Duodenal mucosa (tissue), 2 donors: ENCODE measurements at regions not wholly inside any gene's neighbourhood (a gene's known extent, or its start where the extent isn't known, plus 50 kb on each side); places are given as distances from the start of the nearest gene placed in this dataset.
"Not testable (repeated sequence)": the region's sequence is repeated elsewhere in the genome, so short reads cannot be mapped to it uniquely, and the experiment has no call there.

Source experiments
- H3K27ac ChIP-seq: one replicate; pipeline ENCODE4 v1.7.0; 2013; ENCODE audit warnings: low read depth, low read length
- H3K27me3 ChIP-seq, 2 donors: one replicate each; pipeline ENCODE4 v1.7.0; 2013; ENCODE audit warnings: low read length in 2 of 2, control low read depth in 1 of 2; ENCODE audit not compliant: insufficient read depth in 2 of 2, control insufficient read depth in 1 of 2
- H3K36me3 ChIP-seq, 2 donors: one replicate each; pipeline ENCODE4 v1.7.0; 2013; ENCODE audit warnings: low read length in 2 of 2, control low read depth in 1 of 2; ENCODE audit not compliant: insufficient read depth in 2 of 2, control insufficient read depth in 1 of 2
- H3K4me1 ChIP-seq, 2 donors: one replicate each; pipeline ENCODE4 v1.7.0; 2013; ENCODE audit warnings: low read length in 2 of 2, control low read depth in 1 of 2; ENCODE audit not compliant: insufficient read depth in 2 of 2, control insufficient read depth in 1 of 2
- H3K4me3 ChIP-seq, 2 donors: one replicate each; pipeline ENCODE4 v1.7.0; 2013; ENCODE audit warnings: low read length in 2 of 2, low read depth in 1 of 2
- H3K9ac ChIP-seq, 2 donors: one replicate each; pipeline ENCODE4 v1.7.0; 2013; ENCODE audit warnings: low read length in 2 of 2, low read depth in 1 of 2
- H3K9me3 ChIP-seq, 2 donors: one replicate each; pipeline ENCODE4 v1.7.0; 2013; ENCODE audit warnings: low read length in 2 of 2, control low read depth in 1 of 2; ENCODE audit not compliant: control insufficient read depth in 1 of 2

DNA sequence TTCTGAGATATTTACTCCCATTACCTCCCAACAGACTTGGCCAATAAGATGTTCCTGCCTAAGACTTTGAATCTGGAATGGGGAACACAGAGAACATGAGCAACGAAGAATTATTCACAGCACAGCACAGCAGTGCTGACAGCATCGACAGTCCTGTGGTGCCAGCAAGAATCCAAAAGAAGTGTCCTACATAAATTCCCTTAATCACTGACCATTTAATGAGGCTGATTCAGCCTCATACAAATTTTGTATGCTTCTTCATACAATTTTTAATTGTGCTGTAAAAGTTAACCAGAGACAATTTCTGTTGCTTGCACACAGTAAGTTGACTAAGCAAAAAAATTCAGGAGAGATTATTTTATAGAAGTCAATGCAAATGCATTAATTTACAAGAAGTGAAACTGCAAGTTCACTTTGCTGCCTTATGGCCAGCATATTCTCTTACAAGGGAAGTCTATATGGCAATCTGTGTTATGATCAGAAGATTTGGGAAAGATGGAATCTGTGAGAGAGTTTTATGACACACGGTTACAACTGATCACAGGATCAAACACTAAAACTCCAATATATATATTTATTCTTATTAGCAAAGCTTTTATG lies 855.9 kb downstream of the LTN1 start:
- no peak overlapping the region for H3K9ac ChIP-seq
- H3K36me3 ChIP-seq, result no peaks in the 10 kb centered on the region
- peaks cover 0 to 1% of the 10 kb centered on the region in 2 donors for H3K9me3 ChIP-seq
- H3K27me3 ChIP-seq, result no peaks in the 10 kb centered on the region
- H3K27ac ChIP-seq, result no peak overlapping the region
- H3K4me3 ChIP-seq, result no peak overlapping the region
- H3K4me1 ChIP-seq, result no peaks in the 10 kb centered on the region

DNA sequence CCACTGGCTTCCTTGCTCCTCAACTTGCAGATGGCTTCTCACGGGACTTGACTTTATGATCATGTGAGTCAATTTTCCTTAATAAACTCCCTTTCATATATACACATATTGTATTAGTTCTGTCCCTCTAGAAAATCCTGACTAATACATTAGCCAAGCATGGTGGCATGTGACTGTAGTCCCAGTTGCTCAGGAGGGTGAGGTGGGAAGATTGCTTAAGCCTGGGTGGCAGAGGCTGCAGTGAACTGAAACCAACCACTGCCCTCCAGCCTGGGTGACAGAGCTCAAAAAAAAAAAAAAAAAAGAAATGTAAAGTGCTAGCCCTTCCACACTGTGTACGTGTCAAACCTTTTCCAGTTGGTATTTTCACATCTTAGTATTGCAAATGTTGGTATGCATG lies 857.0 kb downstream of the LTN1 start:
- Histone ChIP-seq H3K27ac (no peak overlapping the region), H3K9ac (no peak overlapping the region), H3K4me1 (no peaks in the 10 kb centered on the region), H3K9me3 (peaks cover 4% of the 10 kb centered on the region in 2 donors), H3K36me3 (no peaks in the 10 kb centered on the region), H3K4me3 (no peak overlapping the region), H3K27me3 (no peaks in the 10 kb centered on the region)

GRCh38 chr21:28133116-28133515 lies 859.6 kb downstream of the LTN1 start:
- no peak overlapping the region for H3K4me3 ChIP-seq
- H3K27me3 ChIP-seq, result no peaks in the 10 kb centered on the region
- H3K9ac ChIP-seq, result no peak overlapping the region
- H3K36me3 ChIP-seq, result no peaks in the 10 kb centered on the region
- peaks cover 4% of the 10 kb centered on the region in 2 donors for H3K9me3 ChIP-seq
- no peak overlapping the region for H3K27ac ChIP-seq
- no peaks in the 10 kb centered on the region for H3K4me1 ChIP-seq

- Histone ChIP-seq H3K9me3 (peaks cover 4% of the 10 kb centered on the region in 2 donors), H3K27ac (no peak overlapping the region)
Measured at GRCh38 chr21:28132713-28133112, 860.0 kb downstream of the LTN1 start.

DNA sequence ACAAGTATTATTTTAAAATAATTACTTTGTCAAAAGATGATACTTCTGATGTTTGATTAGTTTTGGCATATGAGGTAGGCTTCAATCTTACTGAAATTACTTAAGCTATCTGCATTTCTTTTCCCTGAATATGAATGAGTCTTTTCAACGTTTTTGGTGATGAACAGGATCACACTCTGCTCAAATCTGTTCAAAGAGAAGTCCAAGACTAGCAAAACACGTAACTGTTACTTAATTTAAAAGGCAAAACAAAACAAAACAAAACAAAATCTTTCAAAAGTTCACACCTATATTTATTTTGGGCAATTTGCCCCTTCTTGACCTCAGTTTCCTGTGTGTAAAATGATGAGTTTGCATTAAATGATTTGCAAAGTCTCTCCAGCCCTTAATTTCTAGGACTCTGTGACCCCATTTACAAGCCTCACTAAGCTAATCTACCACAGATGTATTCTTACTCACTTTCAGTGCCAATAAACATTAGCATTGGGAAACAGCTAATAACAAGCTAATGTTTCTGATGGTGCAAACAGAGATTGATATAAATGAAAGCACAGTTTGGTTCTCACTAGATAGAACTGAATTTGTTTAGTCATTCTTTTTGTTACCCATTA lies 865.4 kb downstream of the LTN1 start:
- Histone ChIP-seq H3K27me3 (no peaks in the 10 kb centered on the region), H3K36me3 (no peaks in the 10 kb centered on the region)

More at GRCh38 chr21:28132713-28133112, 860.0 kb downstream of the LTN1 start:
- no peak overlapping the region for H3K9ac ChIP-seq
- H3K4me3 ChIP-seq, result no peak overlapping the region
- no peaks in the 10 kb centered on the region for H3K27me3 ChIP-seq
- no peaks in the 10 kb centered on the region for H3K4me1 ChIP-seq
- H3K36me3 ChIP-seq, result no peaks in the 10 kb centered on the region

DNA sequence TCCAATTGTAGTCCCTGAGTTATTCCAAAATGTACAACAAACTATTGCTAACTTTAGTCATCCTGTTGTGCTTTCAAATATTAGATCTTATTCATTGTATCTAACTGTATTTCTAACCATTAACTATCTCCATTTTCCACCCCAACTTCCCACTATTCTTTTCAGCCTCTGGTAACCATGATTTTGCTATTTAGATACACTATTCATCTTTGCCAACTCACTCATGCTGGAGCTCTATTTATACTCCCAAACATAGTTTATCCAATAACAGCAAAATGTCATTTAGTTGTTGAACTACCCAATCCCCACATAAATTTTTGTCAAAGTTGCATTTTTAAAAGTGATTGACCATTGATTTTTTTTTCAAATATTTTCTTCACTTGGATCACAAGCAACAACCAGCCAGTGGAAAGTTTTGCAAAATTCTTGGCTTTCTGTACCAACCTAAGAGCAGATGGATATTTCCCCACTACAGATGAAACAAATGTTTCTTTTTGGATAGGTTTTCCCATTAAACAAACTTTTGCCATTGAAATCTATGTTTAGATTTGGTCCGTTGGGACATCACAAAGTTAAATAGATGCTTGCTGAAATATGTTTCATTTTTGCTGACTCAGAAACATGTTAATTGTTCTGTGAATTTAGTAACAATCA lies 866.0 kb downstream of the LTN1 start:
- Histone ChIP-seq H3K27ac (no peak overlapping the region), H3K9me3 (peaks cover 2 to 4% of the 10 kb centered on the region in 2 donors), H3K9ac (no peak overlapping the region), H3K36me3 (no peaks in the 10 kb centered on the region), H3K4me3 (no peak overlapping the region), H3K4me1 (no peaks in the 10 kb centered on the region), H3K27me3 (no peaks in the 10 kb centered on the region)

More for the DNA sequence above, 865.4 kb downstream of the LTN1 start:
- Histone ChIP-seq H3K9ac (no peak overlapping the region), H3K4me1 (no peaks in the 10 kb centered on the region), H3K9me3 (peaks cover 4% of the 10 kb centered on the region in 2 donors), H3K4me3 (no peak overlapping the region), H3K27ac (no peak overlapping the region)

DNA sequence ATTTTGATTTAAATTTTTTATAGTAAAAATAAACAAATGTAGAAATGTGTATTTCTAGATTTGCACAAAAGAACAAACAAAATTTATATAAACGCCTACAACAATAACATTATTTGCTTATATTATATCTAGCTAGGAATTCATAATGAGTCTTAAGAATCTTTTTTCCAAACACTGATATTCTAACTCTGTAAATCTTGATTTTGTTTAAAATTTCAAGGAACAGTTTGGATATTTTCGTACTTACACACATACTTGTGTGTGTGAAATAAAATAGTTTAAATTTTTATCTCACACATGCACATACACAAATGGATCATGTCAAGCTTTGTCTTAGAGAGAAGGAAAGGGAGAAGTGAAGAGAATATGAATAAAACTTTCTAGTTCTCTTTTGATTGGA lies 868.1 kb downstream of the LTN1 start:
- Histone ChIP-seq H3K4me3 (no peak overlapping the region), H3K36me3 (no peaks in the 10 kb centered on the region), H3K27me3 (no peaks in the 10 kb centered on the region), H3K9me3 (no peaks in the 10 kb centered on the region), H3K9ac (no peak overlapping the region), H3K4me1 (no peaks in the 10 kb centered on the region), H3K27ac (no peak overlapping the region)

DNA sequence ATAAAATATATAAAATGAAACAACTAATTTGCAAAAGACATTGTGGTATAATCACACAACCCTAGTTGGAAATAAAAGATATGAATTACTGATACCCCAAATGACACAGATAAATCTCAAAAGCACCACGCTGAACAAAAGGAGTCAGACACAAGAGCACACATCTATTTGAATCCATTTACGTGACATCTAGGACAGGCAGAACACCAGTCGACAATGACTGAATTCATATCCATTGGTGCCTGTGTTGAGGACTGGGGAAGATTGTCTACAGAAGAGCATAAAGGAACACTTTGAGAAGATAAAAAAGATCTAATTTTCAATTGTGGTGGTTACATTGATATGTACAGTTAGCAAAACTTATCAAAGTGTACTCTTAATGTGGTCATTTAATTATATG lies 874.1 kb downstream of the LTN1 start:
- H3K9me3 ChIP-seq, result no peaks in the 10 kb centered on the region

GRCh38 chr21:28114986-28115385 lies 877.7 kb downstream of the LTN1 start:
- not testable (repeated sequence) for H3K4me3 ChIP-seq, H3K27ac ChIP-seq, H3K9me3 ChIP-seq, H3K27me3 ChIP-seq, H3K36me3 ChIP-seq, H3K4me1 ChIP-seq, H3K9ac ChIP-seq

More for the DNA sequence above, 874.1 kb downstream of the LTN1 start:
- H3K4me1 ChIP-seq, result no peaks in the 10 kb centered on the region
- no peak overlapping the region for H3K4me3 ChIP-seq
- H3K27me3 ChIP-seq, result no peaks in the 10 kb centered on the region
- H3K36me3 ChIP-seq, result no peaks in the 10 kb centered on the region
- no peak overlapping the region for H3K27ac ChIP-seq
- H3K9ac ChIP-seq, result no peak overlapping the region

GRCh38 chr21:28113718-28114117 lies 879.0 kb downstream of the LTN1 start:
- H3K9ac ChIP-seq, result no peak overlapping the region
- no peaks in the 10 kb centered on the region for H3K36me3 ChIP-seq
- H3K4me1 ChIP-seq, result no peaks in the 10 kb centered on the region
- H3K4me3 ChIP-seq, result no peak overlapping the region
- H3K9me3 ChIP-seq, result peaks cover 0 to 3% of the 10 kb centered on the region in 2 donors
- H3K27me3 ChIP-seq, result no peaks in the 10 kb centered on the region
- no peak overlapping the region for H3K27ac ChIP-seq
